ENCODE measurements at regions not wholly inside any gene's neighbourhood (a gene's known extent, or its start where the extent isn't known, plus 50 kb on each side); places are given as distances from the start of the nearest gene placed in this dataset.

DNA sequence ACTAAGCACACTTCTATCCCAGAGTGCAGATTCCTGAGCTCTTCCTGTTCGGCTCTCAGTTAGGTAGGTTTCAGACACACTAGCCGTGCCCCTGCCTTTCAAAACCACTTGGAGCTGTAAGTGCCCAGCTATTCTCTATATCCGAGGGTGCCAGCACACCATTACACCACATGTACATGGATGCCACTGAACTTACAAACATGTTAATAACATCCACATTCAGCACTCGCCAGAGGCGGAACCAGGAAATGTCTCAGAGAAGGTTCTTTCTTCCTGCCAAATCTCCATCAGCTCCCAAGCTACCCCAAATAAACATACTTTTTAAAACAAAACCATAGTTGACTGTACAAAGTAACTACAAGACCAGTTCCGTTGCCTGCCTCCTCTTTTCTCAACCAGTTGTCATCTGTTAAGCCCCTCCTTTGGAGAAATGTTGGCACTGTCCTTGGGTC lies 78.4 kb upstream of the CTTNBP2NL start:
- no peak for FAIRE-seq

DNA sequence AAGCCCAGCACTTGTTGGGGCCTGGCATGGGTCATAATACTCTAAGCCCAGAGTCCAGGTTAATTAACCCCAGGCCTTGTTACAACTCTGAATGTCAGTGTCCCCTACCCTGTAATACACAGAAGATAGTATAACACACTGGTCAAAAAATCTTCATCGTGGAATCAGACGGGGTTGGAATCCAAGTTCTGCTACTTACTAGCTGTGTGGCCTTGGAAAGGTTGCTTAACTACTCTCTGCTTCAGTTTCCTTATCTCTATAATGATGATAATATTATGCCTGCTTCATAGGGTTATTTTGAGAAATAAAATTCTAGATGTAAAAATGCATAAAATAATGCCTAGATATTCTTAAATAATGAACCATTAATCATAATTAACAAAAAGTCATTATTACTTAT lies 77.8 kb upstream of the CTTNBP2NL start:
- DNase-seq (ENCODE audit: insufficient read length, low spot score): no peak
- no peak for FAIRE-seq
- TF ChIP-seq, protein P1, sequence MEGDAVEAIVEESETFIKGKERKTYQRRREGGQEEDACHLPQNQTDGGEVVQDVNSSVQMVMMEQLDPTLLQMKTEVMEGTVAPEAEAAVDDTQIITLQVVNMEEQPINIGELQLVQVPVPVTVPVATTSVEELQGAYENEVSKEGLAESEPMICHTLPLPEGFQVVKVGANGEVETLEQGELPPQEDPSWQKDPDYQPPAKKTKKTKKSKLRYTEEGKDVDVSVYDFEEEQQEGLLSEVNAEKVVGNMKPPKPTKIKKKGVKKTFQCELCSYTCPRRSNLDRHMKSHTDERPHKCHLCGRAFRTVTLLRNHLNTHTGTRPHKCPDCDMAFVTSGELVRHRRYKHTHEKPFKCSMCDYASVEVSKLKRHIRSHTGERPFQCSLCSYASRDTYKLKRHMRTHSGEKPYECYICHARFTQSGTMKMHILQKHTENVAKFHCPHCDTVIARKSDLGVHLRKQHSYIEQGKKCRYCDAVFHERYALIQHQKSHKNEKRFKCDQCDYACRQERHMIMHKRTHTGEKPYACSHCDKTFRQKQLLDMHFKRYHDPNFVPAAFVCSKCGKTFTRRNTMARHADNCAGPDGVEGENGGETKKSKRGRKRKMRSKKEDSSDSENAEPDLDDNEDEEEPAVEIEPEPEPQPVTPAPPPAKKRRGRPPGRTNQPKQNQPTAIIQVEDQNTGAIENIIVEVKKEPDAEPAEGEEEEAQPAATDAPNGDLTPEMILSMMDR (IDR thresholded peaks at IDR 0.05; ENCODE audit: insufficient read depth, missing control alignments): no peak

More for the DNA sequence above, 78.4 kb upstream of the CTTNBP2NL start:
- TF ChIP-seq, protein P1 (IDR thresholded peaks at IDR 0.05; ENCODE audit: insufficient read depth, missing control alignments): no peak
- DNase-seq (ENCODE audit: insufficient read length, low spot score): no peak

DNA sequence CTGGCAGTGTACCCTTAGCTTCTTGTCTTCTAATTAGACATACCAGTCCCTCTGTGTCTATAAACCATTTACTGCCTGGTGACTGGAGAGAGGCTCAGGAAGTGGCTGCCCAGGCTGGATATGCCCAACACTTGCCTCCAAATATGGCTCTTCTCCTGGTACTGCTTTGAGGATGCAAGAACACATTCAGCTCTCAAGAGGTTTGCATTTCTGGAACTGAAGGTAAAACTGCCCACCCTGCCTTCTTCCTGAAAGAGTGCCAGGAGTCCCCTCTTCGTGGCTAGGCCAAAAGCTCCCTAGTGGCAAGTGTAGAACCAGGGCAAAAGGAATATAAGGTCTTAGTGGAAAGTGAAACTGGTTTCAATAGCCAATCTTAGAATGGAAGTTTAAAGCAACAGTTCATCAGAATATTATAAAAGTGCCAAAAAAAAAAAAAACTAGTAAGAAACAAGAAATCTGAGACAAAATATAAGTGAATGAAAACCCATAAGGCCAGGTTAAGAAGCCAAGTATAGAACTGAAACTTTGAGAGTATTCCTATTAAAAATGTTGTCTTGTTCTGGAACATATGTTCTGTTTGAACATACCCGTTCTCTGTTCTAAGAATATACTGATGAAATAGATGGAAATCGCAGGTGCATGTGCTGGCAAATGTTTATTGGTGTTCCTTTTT lies 77.2 kb upstream of the CTTNBP2NL start:
- DNase-seq (ENCODE audit: insufficient read length, low spot score): no peak
- no peak for FAIRE-seq
- TF ChIP-seq, protein P1 (IDR thresholded peaks at IDR 0.05; ENCODE audit: insufficient read depth, missing control alignments): no peak

DNA sequence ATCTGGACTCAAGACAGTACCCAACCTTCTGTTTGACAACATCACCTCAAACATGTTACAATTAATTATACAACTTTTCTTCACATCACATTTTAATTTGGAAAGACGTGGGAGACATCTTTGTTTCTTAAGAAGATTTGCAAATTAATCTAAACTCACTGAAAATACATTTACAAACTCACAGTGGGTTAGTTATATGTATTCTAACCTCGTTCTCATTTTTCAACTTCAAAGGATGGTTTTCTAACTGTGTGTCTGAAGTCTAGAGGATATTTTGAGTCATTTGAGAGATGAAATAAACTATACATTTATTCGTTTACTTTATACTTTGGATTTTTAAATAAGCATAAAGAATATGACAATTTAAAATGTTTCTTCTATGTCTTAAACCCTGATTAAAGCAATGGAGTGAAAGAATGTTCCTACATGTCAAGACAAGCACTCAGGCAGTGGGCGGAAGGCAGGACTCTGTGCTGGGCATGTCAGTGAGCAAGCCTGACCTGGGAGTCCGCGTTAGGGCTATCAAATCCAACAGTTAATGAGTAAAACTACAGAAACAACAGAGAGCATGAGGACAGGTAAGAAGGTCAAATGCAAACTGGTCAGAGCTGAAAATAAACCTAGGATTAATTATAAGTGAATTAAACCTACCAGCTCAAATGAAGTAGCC lies 76.5 kb upstream of the CTTNBP2NL start:
- TF ChIP-seq, protein P1 (IDR thresholded peaks at IDR 0.05; ENCODE audit: insufficient read depth, missing control alignments): no peak
- DNase-seq (ENCODE audit: insufficient read length, low spot score) (no peak), FAIRE-seq (no peak)

DNA sequence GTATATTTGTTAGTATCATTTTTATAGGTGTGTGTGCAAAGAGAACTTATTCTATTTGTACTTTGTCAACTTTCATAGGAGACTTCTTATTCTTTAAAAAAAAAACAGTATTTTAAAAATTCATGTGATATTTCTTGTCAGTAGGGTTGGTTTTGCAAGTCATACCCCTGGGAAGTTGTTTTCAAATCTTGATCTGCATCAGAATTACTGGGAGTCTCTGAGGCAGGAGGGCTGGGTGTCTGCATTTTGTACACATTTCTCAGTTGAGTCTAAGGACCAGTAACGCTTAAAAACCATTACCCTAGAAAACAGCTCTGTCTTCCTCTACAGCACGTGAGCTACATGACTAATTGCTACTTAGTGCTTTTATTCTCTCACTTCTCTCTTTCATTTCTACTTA lies 76.0 kb upstream of the CTTNBP2NL start:
- DNase-seq (ENCODE audit: insufficient read length, low spot score) (no peak), FAIRE-seq (no peak)
- TF ChIP-seq, protein P1 (IDR thresholded peaks at IDR 0.05; ENCODE audit: insufficient read depth, missing control alignments): no peak

DNA sequence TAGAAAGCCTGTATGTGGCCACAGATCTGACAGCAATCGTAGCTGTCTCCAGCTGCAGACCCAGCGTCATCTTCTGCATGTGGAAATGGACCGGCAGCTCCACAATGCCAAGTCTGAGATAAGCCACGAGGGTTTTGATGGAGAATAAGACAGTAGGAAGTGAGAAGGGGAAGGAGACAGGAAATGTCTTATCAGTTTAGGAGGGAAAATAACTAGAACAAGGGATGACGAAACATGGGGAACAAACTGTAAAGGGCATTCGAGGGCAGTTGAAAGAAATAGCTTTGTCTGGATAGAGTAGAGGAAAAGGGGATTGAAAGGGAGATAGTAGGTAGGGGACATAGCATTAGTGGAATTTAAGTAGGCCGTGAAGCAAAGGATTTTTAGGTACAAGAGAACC lies 74.0 kb upstream of the CTTNBP2NL start:
- FAIRE-seq: no peak

More for the DNA sequence above, 74.0 kb upstream of the CTTNBP2NL start:
- TF ChIP-seq, protein P1 (IDR thresholded peaks at IDR 0.05; ENCODE audit: insufficient read depth, missing control alignments): no peak
- DNase-seq (ENCODE audit: insufficient read length, low spot score): no peak

Measured in D721Med (cell line).